HG03108 (cell line): ENCODE measurements at regions not wholly inside any gene's neighbourhood (a gene's known extent, or its start where the extent isn't known, plus 50 kb on each side); places are given as distances from the start of the nearest gene placed in this dataset.

Experiments used
- ATAC-seq: cut with Tn5 transposase; IDR thresholded peaks from one replicate; pipeline ENCODE4 v1.9.1; 2021; ENCODE audit warnings: moderate library complexity; ENCODE audit not compliant: unreplicated experiment

DNA sequence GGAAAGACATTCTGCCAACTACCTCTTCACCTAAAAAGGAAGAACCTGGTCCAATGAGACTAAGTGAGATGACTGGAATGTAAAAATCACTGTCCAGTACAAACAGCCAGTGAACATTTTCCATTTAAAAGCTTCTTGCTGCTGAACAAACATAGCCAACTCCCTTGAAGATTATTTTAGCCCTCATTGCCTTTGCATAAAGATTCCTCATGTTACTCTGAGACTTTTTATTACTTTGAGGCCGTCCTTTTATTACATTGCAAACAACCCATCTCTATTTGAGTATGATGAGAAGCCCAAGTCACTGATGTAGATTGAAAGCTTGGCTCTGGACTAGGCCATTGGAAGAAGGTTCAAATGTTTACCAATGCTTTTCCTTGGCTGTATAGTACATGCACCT lies 649.8 kb downstream of the CETN3 start:
- no peak for ATAC-seq

DNA sequence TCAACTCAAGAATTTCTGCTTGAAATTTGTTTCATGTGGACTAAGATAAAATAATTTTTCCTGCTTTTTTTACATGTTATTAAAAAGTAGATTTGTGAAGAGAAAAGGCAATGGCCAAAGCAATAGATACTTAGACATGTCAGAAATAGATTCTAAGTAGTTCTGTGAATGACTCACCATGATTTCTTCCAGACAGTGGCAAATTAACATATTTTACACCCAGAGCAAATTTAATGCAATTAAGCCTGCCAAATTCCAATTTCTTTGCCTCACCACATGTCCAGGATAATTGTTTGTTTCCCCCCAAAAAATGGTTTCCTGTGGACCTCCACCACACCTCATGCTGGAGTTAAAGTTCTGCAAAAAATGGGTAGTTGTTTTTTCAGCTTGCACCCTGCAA lies 651.4 kb downstream of the CETN3 start:
- no peak for ATAC-seq

DNA sequence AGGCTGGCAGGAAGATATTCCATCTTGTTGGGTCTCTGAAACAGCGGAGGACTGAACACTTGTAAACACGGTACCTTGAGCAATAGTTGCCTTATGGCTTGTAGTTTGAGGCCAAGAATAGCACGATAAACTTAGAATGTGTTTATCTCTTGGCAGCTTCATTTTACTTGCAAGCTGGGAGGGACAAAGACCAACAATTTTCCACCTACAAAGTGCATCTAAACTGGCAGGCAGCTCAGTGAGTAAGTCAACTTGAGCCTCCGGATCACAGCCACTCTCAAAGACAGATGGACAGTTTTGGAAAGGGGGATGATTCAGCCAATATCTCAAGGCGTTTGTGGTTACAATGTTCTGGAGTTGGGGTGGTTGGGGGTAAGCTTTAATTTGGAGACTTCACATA lies 652.6 kb downstream of the CETN3 start:
- no peak for ATAC-seq

DNA sequence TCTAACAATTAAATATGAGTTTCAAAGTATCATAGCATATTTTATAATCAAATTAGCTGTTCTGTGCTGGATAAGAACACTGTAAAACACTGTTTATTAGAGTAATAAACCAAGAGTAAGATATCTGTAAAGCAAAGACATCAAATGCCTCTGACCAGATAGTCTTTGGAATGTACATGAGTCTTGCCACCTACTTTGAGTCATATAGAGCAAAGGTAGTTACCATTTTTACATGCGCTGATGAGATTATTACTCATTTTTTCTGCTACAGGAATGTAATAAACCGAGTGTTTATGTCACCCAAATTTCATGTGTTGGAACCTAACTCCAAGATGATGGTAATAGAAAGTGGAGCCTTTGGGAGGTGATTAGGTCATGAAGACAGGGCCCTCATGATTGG lies 654.5 kb downstream of the CETN3 start:
- ATAC-seq = no peak

DNA sequence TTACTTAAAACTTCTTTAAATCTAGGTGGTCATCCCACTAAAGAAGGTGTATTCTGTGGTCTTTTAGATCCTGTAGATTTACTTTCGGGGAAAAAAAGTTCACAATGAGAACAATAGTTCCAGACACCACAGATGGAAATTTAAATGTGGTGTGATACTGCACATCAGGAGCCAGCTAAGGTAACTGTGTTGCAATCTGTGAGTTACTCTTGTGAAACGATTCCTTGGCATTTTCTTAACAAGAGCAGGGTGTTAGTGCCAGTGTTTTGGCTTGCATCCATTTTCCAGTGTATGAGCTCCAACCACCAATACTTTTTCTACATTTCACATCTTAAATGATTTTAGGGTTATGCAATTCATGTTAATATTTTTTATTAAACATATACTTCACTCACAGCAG lies 674.5 kb downstream of the CETN3 start:
- ATAC-seq = no peak

DNA sequence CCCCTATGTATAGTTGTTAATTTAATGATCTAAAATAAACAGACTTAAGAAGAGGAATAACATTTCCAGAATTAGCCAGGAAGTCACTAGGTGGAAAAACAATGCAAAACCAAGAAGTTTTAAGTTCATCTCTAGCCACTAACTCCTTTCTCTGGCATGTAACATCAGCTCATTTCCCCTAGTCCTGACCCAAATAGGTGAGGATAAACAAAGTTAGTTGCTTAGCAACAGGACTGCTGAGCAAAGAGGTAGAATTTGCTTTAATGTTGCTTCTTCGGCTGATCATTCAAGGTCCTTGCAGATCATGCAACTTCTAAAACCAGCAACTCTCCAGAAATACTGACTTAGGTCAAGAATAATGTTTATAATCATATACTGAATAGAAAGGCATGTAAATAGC lies 675.8 kb downstream of the CETN3 start:
- ATAC-seq = no peak

DNA sequence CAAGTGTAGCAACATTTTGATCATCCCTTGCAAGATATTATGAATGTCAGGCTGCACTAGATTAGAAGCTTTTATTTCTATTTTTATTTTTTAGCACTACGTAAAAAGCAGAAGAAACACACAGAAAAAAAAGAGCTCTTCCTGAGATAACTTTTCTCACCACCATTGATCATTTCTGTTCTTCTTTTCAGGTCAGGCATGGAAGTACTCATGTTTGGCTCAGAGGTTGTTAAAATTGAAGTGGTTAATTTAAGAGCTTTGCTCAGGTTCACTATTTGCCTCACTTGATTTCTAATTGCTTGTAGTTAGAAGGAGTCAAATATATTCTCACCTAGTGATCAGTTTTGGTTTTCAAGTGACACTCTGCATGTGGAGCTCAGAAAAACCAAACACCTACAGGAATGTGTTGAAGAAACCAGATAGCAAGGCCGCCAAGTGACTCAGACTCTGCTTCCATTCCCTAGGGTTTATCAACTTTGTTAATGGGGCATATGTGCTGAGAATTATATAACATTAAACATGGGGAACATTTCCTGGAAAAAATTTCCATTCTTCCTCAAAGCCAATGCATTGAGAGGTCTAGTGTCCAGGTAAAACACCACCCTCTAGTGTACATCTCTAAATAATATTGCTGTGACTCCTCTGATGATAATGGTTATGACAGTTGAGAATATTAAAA lies 679.8 kb downstream of the CETN3 start:
- no peak for ATAC-seq

DNA sequence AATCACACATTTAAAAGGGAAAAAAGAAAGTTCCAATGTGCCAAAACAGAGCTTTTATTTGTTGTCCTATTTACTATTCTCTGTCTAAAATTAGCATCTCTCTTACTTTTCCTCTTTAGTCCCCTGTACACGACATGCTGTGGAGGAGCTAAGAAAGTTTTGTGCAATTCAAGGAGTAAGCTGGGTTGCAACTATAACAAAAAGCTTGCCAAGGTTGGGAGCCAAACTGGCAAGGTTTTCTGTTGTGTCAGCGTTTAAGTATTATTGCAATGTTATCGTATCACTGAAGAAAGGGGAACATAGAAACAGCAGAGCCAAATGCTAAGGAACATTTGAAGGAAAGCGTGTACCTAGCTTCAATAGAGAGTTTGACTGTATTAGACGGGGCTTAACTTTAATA lies 680.8 kb downstream of the CETN3 start:
- ATAC-seq = no peak

DNA sequence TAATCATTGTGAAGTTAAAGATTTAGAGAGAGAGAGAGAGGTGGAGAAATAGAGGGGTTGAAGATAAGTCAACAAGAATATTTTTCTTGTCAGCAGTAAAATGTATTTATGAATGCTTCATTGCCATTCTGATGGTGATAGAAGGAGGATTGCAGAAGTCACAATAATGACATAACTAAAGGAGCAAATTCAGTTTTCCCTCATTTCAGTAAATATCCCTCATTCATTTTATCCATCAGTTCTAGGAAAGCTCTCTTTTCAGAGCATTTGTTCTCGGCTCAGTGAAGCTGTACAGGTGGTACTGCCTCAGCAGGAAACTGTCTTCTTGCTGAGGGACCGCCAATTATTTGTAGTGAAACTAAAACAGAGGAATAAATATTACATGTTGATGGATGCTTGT lies 681.4 kb downstream of the CETN3 start:
- no peak for ATAC-seq

DNA sequence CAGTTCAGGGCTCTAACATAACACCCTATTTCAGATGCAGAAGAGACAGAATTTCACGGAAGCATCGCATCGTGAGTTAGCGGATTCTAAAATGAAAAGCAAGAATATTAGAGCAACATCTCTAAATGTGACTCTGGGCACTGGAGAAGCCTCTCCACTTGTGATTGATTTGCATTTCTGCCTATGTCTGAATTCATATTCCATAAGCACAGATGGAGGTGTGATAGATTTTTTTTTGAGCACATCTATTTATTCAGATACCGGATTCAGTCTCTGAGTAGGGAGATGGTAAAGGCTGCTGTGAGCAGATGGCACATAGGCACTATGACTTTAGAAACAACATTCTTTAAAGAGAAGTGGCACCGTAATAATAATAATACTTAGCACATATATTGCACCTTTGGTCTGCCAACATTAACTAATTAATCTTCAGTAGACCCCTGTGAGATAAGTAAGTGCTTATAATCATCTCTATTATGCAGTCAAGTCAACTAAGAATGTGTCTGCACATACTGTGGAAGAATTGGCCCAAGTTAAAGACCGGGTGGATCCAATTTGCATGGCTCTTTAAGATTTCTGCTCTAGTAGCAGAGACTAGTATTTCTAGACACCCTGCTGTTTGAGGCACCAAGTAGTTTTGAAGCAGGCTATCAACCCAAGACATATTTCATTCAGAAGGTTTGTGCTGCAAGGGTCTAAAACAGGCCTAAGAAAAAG lies 685.0 kb downstream of the CETN3 start:
- ATAC-seq = no peak

DNA sequence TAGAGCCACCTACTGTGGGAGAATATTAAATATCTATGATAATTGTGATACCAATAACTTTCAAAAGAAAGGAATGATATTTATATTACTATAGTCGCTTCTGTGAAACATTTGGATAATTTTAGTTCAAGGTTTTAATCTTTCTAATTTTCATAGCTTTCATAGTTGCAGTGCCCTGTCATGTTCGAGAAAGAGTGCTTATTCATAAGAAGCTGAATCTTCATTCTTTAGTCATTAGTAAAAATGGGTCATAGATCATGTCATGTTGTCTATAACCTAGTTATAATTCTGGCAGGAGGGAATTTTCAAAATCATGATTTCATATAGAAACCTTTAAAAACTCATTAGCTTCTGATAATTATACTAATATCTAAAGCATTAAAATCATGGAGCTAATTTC lies 685.6 kb downstream of the CETN3 start:
- no peak for ATAC-seq

DNA sequence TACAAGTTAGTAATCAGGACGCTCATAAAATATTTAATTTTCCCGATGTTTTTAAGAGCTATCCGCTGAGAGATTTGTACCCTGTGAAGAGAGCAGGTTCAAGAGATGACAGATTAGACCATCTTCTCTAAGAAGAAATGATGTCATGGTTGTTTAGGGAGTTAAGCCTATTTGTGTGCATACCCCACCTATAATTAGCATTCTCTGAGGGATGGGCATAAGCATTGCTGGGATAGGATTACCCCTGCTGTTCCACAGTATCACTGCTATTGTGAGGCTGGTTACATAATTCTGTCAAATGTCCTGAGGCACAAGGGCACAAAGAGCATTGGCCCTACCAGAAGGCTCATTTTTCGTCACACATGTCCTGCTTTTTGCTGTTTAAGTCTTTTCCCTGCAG lies 687.0 kb downstream of the CETN3 start:
- no peak for ATAC-seq

DNA sequence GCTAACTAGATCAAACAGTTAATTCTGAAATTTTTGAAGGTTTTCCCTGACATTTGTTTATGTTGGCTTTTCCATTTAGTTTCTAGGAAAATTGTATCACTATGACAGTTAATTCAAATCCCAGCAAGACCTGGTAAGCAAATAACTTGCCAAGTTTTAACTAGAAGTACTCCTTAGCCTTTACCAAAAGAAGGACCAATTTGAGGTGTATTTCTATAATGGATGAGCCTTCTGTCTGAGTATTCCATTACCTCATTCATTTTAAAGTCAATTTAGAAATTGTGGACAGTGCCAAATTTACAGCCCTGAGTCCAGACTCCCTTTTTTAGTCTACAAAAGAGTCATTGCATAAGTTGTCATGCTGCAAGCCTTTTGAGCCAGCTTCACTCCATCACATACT lies 687.6 kb downstream of the CETN3 start:
- no peak for ATAC-seq

DNA sequence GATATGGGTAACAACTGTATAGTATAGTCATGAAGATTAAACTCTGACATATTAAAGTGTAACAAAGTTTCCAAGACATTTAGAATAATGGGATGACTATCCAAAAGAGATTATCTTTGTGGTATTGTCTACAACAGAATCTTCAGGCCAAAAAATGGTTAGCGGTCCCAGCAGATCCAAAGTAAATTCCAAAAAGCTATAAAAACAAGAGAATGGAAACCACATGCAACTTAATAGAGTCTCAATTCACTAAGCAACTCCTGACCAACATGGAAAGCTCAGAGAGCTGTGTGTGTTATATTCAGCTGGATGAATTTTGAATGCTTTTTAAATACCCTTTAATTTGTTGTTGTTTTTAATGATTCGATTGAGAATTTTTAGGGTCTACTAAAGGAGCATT lies 688.2 kb downstream of the CETN3 start:
- no peak for ATAC-seq

DNA sequence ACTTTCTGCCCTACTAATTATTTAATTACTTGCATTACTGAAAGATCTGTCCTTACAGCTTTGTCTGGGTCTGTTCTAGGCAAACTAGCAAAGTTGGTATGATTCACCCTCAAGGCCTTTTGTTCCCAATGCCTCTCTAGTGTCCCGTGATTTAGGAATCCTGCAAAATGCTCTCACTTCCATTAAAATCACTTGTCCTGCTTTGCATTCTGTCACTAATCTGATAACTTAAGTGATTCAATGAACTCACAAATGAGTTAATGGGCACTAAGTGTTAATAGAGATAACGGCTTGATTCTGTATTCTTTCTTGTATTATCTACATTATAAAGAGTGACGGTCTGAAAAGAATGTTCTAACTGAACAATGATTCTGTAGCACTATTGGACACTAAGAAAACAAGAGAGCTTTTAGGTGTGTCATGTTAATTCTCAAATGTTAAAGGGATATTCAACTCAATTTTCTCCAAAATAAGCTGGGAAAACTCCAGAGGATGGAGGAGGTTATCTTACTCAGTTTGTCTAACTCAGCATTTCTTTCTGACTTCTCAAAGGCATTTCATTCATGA lies 697.3 kb downstream of the CETN3 start:
- no peak for ATAC-seq

DNA sequence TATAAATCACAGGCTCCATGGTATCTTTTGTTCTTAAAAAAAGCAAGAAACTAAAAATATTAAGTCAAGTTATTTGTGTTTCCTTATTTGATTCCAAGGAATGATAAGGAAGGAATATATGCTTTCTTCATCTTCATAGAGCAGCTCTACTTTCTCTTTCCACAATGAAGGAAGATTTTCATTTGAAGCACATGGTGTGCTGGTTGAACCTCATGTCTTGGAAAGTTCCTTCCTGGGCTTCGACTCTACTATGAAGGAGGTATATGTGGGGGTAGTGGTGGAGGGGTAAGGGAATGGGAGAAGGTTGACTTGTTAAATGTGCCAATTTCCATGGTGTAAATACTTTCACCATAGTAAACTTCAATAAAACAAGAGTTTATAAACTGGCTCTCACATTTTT lies 698.0 kb downstream of the CETN3 start:
- ATAC-seq = no peak

DNA sequence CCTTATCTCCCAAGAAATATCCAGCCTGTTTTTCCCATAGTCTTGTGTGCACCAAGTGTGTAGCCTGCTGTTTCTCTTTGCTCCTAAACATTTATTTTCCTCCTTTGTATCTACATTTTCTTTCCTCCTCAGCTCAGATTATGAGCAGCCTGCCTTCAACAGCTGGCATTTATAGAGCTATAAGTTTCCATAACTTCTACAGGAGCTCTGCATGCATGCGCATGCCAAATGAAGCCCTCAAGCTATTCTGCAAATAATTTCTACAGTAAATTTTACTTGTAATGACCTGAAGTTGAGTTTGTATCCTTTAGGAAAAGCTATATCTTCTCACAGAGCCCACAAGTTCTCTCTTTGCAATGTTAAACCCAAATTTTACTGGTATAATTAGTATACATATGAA lies 699.5 kb downstream of the CETN3 start:
- ATAC-seq = no peak

DNA sequence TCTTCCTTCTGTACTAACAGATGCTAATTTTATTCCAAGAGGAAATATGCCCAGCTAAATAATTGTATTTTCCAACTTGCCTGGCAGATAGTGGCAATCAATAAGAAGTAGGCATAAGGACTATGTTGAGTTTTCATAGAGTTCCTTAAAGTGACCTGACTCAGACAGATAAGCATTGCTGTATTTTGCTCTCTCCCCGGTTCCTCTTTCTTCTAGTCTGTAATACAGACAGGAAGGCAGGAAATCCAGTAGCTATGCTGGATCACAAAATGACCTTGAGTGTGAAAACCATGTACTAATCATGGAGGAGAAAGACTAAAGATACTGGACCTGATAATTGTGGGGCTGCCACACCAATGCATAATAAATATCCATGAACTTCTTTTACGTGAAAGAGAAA lies 701.7 kb downstream of the CETN3 start:
- no peak for ATAC-seq

DNA sequence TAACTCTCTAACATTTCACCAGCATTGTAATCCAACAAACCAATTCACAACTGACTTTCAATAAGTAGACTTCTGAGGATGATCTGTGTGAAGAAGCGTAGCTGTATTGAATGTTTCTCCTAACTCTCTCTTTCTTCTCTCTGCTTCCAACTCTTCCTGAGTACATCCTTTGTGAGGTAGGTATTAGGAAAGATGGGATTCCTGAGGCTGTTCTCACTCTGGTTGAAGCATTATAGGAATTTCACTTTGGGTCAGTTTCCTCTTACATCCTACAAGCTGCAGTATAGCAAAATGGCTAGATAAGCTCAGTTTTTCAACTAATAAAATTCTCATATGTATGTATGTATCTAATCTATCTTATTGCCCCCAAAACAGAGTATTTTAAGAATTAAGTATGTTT lies 702.8 kb downstream of the CETN3 start:
- ATAC-seq = no peak

DNA sequence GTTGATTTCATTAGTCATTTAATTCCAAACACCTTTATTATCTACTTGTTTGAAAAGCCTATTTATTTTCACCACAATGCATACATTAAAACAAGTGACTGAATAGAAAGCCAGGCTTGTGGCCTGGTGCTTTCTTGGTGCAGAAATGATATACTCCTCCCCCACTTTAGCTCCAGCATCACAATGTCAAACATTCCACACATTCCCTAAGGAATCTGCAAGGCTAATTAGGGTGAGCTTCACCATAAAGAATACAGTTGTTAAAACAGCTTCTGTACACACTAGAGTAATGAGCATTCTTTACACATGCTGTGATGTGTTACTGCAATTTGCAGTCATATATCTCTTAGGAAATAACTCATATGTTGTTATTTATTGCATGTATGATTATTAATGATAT lies 705.7 kb downstream of the CETN3 start:
- ATAC-seq = no peak

DNA sequence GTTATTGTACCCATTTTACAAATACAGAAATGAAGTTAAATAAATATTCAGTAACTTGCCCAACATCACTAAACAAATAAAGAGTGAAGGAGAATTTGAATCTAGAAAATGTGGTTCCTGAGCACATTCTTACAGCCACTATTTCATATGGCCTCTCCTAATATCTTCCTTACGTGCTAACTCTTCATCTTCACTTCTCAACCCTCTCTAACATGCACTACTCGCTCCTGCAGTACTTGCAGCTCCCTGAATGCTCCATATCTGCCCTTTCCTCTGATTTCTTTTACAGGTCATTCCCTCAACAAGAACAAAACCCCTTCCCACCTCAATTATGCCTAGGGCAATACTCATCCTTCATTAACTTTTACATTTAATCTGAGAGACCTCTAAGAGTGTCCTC lies 711.5 kb downstream of the CETN3 start:
- no peak for ATAC-seq

DNA sequence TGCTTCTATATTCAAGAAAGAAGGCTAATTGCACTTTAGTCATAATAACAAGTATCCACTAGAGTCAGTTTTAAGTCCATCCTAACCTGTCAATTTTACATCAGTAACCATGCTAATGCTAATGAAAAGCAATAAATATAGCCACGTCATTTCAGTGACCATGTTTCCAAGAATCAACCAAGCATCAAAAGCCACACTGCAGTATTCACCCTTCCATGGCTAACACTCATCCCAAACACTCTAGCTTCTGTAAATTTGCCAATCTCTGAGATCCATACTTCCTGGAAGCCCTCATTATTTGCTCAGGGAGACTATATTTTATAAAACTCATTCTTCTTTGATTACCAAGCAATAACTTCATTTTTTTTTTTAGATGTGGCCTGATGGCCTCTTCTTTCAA lies 712.0 kb downstream of the CETN3 start:
- ATAC-seq = no peak

DNA sequence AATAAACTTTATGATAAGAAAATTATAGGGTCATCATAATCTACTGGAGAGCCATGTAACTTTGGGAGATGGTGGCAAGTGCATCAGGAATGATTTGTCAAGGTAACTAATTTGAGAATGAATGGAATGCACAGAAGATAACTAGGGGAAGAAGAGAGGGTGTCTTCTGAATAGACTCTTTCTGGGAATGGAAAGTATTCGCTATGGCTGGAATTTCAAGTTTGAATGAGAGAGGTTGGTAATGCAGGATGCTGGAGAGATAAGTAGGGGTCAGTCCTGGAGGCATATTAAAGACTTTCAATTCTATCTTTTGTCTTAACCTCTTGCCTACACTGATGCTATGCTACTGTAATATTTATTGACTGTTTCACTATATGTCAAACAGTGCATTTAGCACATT lies 714.2 kb downstream of the CETN3 start:
- no peak for ATAC-seq
